Cerebellar cortex (tissue), 1 donor: ENCODE measurements at regions not wholly inside any gene's neighbourhood (a gene's known extent, or its start where the extent isn't known, plus 50 kb on each side); places are given as distances from the start of the nearest gene placed in this dataset.
"Not testable (repeated sequence)": the region's sequence is repeated elsewhere in the genome, so short reads cannot be mapped to it uniquely, and the experiment has no call there.

Experiments
- DNase-seq: peaks from one replicate; pipeline ENCODE4 v3.0.0-alpha.2; 2015; ENCODE audit warnings: low spot score

GRCh38 chr5:25764733-25765132, 1120.0 kb upstream of the CDH10 start:
- no peak for DNase-seq

GRCh38 chr5:25763781-25764180, 1119.0 kb upstream of the CDH10 start:
- no peak for DNase-seq

GRCh38 chr5:25754895-25755294, 1110.1 kb upstream of the CDH10 start:
- DNase-seq, result no peak

- DNase-seq, result no peak
These were observed 1100.1 kb upstream of the CDH10 start for GRCh38 chr5:25744908-25745307.

- no peak for DNase-seq
These were observed 1071.9 kb upstream of the CDH10 start for GRCh38 chr5:25716680-25717079.

- no peak for DNase-seq
These were observed 1068.5 kb upstream of the CDH10 start for GRCh38 chr5:25713259-25713658.

- DNase-seq, result no peak
These were observed 1062.3 kb upstream of the CDH10 start for GRCh38 chr5:25707093-25707492.

- DNase-seq, result no peak
These were observed 1057.2 kb upstream of the CDH10 start for GRCh38 chr5:25701936-25702335.

- peak; percentile 3 for DNase-seq
These were observed 1050.0 kb upstream of the CDH10 start for GRCh38 chr5:25694801-25695200.

- no peak for DNase-seq
These were observed 1043.4 kb upstream of the CDH10 start for GRCh38 chr5:25688156-25688555.

GRCh38 chr5:25669645-25670401, 1025.0 kb upstream of the CDH10 start:
- no peak for DNase-seq

- no peak for DNase-seq
These were observed 1017.8 kb upstream of the CDH10 start for GRCh38 chr5:25662610-25663009.

GRCh38 chr5:25650316-25650715, 1005.5 kb upstream of the CDH10 start:
- not testable (repeated sequence) for DNase-seq

GRCh38 chr5:25649628-25650265, 1005.0 kb upstream of the CDH10 start:
- no peak for DNase-seq

GRCh38 chr5:25646421-25647341, 1001.9 kb upstream of the CDH10 start:
- no peak for DNase-seq

- DNase-seq, result peak; percentile 29
These were observed 996.3 kb upstream of the CDH10 start for GRCh38 chr5:25641124-25641523.

- no peak for DNase-seq
These were observed 974.5 kb upstream of the CDH10 start for GRCh38 chr5:25619273-25619672.

- no peak for DNase-seq
These were observed 974.0 kb upstream of the CDH10 start for GRCh38 chr5:25618821-25619220.

- DNase-seq, result no peak
These were observed 969.7 kb upstream of the CDH10 start for GRCh38 chr5:25614466-25614865.

- DNase-seq, result no peak
These were observed 959.9 kb upstream of the CDH10 start for GRCh38 chr5:25604681-25605080.

GRCh38 chr5:25579111-25579510, 934.3 kb upstream of the CDH10 start:
- DNase-seq, result no peak

- no peak for DNase-seq
These were observed 928.9 kb upstream of the CDH10 start for GRCh38 chr5:25573691-25574090.
